ENCODE measurements at regions not wholly inside any gene's neighbourhood (a gene's known extent, or its start where the extent isn't known, plus 50 kb on each side); places are given as distances from the start of the nearest gene placed in this dataset.

DNA sequence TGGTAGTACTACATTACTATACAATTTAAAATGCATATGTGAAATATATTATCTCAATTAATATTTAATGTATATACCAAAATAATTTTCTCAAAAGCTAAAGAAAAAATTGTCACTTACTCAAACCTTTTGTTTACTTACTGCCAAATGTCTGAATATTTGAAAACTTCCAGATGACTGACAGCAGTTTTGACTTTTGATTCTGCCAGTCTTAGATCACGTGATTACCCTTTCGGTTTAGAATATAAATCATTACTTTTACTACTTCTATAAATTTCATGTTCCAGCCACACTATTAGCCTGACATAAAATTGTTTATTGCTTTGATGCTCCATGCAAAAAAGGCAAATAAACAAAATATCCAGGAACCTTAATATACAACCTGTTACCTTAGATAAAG is 680.7 kb upstream of the ID4 start:
- DNase-seq (ENCODE audit: insufficient read length, low spot score) (no peak), FAIRE-seq (no peak)
- TF ChIP-seq POLR2AphosphoS5 (IDR thresholded peaks at IDR 0.05; ENCODE audit: low read depth, low read length): no peak
- no peak for TF ChIP-seq SPI1 (IDR thresholded peaks at IDR 0.05; ENCODE audit: low read depth, low read length)
- TF ChIP-seq PAX5 (IDR thresholded peaks at IDR 0.05; ENCODE audit: insufficient read depth, low read length, severe bottlenecking): no peak
- no peak for TF ChIP-seq POU2F2 (IDR thresholded peaks at IDR 0.05; ENCODE audit: low read depth, low read length)
- TF ChIP-seq POLR2A (IDR thresholded peaks at IDR 0.05; ENCODE audit: low read depth, low read length): no peak
- TF ChIP-seq TAF1 (IDR thresholded peaks at IDR 0.05; ENCODE audit: low read depth, low read length): no peak

DNA sequence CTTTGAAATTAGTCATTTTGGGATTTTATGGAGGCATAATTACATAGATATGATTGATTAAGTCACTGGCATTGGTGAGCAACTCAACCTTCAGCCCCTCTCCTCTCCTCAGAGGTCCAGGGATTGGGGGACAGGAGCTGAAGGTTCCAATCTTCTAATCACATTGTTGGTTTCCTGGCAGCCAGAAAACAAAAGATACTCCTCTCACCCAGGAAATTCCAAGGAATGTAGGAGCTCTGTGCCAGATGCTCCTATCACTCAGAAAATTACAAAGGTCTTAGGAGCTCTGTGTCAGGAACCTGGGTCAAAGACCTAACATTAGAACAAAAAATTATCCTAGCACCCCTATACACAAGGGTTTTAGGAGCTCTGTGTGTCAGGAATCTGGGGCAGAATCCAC is 679.7 kb upstream of the ID4 start:
- FAIRE-seq: no peak
- DNase-seq (ENCODE audit: insufficient read length, low spot score): no peak
- TF ChIP-seq POU2F2 (IDR thresholded peaks at IDR 0.05; ENCODE audit: low read depth, low read length): no peak
- TF ChIP-seq PAX5 (IDR thresholded peaks at IDR 0.05; ENCODE audit: insufficient read depth, low read length, severe bottlenecking): no peak
- TF ChIP-seq TAF1 (IDR thresholded peaks at IDR 0.05; ENCODE audit: low read depth, low read length): no peak
- TF ChIP-seq SPI1 (IDR thresholded peaks at IDR 0.05; ENCODE audit: low read depth, low read length): no peak
- TF ChIP-seq POLR2AphosphoS5 (IDR thresholded peaks at IDR 0.05; ENCODE audit: low read depth, low read length): no peak

DNA sequence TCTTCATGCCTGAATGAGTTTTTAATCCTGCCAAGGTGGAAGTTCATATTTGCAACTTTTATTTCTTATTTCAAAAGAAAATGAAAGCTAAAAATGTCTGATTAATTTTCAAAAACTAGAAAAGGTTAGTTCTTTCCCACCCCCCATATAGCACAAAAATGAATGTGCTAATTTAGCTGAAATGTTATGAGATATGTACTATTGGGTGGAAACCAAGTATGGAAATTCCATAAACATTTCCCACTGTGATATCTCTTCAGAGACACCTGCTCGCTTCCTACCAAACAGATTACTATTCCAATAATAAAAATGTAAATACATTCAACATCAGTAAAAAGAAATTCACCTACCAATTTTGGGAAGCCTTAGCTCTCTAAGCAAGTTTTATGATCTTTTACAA is 678.6 kb upstream of the ID4 start:
- DNase-seq (ENCODE audit: insufficient read length, low spot score) (no peak), FAIRE-seq (no peak)
- TF ChIP-seq SPI1 (IDR thresholded peaks at IDR 0.05; ENCODE audit: low read depth, low read length) (no peak), POU2F2 (IDR thresholded peaks at IDR 0.05; ENCODE audit: low read depth, low read length) (no peak), TAF1 (IDR thresholded peaks at IDR 0.05; ENCODE audit: low read depth, low read length) (no peak), PAX5 (IDR thresholded peaks at IDR 0.05; ENCODE audit: insufficient read depth, low read length, severe bottlenecking) (no peak), POLR2AphosphoS5 (IDR thresholded peaks at IDR 0.05; ENCODE audit: low read depth, low read length) (no peak), POLR2A (IDR thresholded peaks at IDR 0.05; ENCODE audit: low read depth, low read length) (no peak)

DNA sequence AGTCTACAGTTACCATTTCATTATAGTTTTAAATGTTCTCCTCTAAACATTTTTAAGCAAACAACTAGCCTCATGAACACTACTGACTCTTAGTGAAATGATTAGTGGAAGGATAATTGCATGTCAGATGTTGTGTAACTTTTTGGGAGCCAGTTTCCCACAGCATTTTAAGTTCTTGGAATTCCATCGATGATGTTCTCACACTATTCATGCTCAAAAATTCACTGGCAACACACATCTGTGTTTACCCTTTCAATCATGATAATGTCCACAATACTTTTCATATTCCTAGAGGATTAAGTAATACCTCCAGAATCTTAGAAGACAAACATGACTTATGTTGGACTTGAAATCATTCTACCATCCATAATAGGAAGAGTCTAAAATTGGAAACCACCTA is 678.1 kb upstream of the ID4 start:
- FAIRE-seq (no peak), DNase-seq (ENCODE audit: insufficient read length, low spot score) (no peak)
- no peak for TF ChIP-seq PAX5 (IDR thresholded peaks at IDR 0.05; ENCODE audit: insufficient read depth, low read length, severe bottlenecking)
- no peak for TF ChIP-seq POLR2A (IDR thresholded peaks at IDR 0.05; ENCODE audit: low read depth, low read length)
- TF ChIP-seq POLR2AphosphoS5 (IDR thresholded peaks at IDR 0.05; ENCODE audit: low read depth, low read length): no peak
- no peak for TF ChIP-seq POU2F2 (IDR thresholded peaks at IDR 0.05; ENCODE audit: low read depth, low read length)
- TF ChIP-seq TAF1 (IDR thresholded peaks at IDR 0.05; ENCODE audit: low read depth, low read length): no peak
- no peak for TF ChIP-seq SPI1 (IDR thresholded peaks at IDR 0.05; ENCODE audit: low read depth, low read length)

DNA sequence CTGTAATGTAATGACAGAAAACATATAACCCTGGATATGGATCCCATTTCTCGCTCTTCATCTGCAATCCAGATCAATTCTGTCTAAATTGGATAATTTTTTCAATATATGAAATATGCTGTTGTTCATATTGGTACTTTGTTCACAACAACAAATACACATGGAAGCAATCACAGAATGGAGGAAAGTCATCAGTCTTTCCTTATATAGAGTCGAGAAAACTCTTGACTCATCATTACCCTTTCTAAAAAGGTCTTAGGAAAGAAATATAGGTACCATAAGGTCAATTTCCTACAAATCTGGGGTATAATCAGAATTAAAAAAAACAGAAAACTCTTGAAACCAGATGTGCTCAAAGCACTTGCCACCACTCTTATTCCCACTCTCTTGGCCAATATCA is 677.6 kb upstream of the ID4 start:
- no peak for FAIRE-seq

DNA sequence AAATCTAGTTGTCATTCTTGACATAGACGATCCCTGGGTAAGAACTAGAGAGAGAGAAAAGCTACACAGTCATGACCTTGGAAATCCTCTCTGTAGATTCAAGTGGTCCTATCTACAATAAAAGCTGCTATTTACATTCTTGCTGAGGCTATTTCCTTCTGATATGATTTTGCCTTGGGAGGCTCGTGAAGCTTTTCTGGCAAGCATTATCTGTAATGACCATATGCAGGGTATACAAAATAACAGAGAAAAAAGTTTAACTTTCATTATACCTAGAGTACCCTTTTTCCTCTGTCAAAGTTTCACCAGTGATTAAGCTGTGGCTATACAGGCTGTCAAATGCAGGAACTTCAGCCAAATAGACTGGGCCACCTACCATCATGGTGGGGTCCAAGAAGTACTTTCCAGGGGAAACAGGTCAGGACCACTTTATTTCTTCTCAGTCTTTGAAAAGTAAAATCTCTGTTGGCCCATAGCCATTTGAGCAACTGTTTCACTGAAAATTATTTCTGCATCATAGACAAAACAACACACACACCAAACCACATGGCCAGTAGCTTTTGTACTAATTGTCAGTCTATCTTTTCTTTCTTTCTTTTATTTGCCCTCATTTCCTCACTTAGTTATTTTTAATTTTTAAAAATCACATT is 677.0 kb upstream of the ID4 start:
- DNase-seq (ENCODE audit: insufficient read length, low spot score) (no peak), FAIRE-seq (no peak)
- TF ChIP-seq TAF1 (IDR thresholded peaks at IDR 0.05; ENCODE audit: low read depth, low read length) (no peak), SPI1 (IDR thresholded peaks at IDR 0.05; ENCODE audit: low read depth, low read length) (no peak)

More for the DNA sequence above, 677.6 kb upstream of the ID4 start:
- TF ChIP-seq SPI1 (IDR thresholded peaks at IDR 0.05; ENCODE audit: low read depth, low read length) (no peak), POLR2AphosphoS5 (IDR thresholded peaks at IDR 0.05; ENCODE audit: low read depth, low read length) (no peak)
- no peak for DNase-seq (ENCODE audit: insufficient read length, low spot score)

DNA sequence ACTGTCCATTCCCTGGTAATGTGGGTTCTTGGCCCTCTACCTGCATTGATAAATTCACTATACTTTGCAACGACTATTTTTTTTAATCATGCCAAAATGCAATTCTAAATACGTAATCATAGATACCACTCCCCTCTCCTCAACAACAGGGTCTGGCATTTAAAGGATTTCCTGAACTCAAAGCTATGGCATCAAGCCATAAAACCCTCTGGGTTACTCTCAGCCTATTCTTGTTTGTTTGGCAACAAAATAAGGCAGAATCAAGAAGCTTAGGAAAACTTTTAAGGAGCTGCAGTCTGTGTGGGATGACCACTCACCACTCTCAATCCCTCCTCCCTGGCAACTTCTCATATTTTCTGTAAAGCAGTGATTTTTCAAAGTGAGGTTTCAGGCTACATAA is 669.9 kb upstream of the ID4 start:
- DNase-seq (ENCODE audit: insufficient read length, low spot score) (no peak), FAIRE-seq (no peak)
- TF ChIP-seq POLR2AphosphoS5 (IDR thresholded peaks at IDR 0.05; ENCODE audit: low read depth, low read length) (no peak), POLR2A (IDR thresholded peaks at IDR 0.05; ENCODE audit: low read depth, low read length) (no peak), PAX5 (IDR thresholded peaks at IDR 0.05; ENCODE audit: insufficient read depth, low read length, severe bottlenecking) (no peak), SPI1 (IDR thresholded peaks at IDR 0.05; ENCODE audit: low read depth, low read length) (no peak), POU2F2 (IDR thresholded peaks at IDR 0.05; ENCODE audit: low read depth, low read length) (no peak)

DNA sequence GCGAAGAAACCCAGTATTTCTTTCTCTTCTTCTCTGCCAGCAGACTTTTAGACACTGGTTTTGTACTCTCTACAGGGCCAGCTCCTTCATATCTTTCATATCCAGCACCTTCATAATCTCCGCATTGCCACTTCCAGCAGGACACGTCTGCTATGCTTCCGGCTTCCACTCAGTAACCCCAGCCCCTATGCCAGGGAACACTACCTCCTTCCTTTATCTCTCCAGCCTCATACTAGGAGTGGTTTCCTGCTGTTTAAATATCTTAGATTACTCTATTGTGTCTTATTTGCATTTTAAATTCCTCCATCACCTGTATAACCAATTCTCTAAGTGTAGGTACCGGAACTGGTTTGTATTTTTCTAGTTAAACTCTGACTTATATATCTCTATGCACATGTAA is 667.8 kb upstream of the ID4 start:
- FAIRE-seq: no peak
- no peak for TF ChIP-seq PAX5 (IDR thresholded peaks at IDR 0.05; ENCODE audit: insufficient read depth, low read length, severe bottlenecking)
- TF ChIP-seq POLR2A (IDR thresholded peaks at IDR 0.05; ENCODE audit: low read depth, low read length): no peak
- no peak for TF ChIP-seq TAF1 (IDR thresholded peaks at IDR 0.05; ENCODE audit: low read depth, low read length)
- no peak for TF ChIP-seq POU2F2 (IDR thresholded peaks at IDR 0.05; ENCODE audit: low read depth, low read length)
- no peak for TF ChIP-seq SPI1 (IDR thresholded peaks at IDR 0.05; ENCODE audit: low read depth, low read length)
- no peak for TF ChIP-seq POLR2AphosphoS5 (IDR thresholded peaks at IDR 0.05; ENCODE audit: low read depth, low read length)
- DNase-seq (ENCODE audit: insufficient read length, low spot score): no peak

DNA sequence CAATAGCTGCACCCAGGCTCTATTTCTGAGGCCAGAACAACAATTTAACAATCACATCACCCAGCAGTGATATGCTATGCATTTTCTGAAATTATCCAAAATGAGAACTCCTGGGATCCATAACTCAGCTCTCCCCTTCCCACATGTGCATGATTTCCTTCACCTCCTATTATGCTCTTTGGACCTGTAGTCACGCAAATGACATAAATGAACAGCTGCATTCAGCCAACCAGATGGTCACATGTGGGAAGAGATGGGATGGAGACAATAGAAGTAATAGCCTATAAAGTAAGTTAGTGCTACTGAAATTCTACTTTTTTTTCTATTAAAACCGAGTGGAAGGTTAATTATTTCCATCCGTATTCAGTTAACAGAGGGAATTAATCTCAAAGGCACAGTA is 662.1 kb upstream of the ID4 start:
- DNase-seq (ENCODE audit: insufficient read length, low spot score): no peak
- TF ChIP-seq POLR2AphosphoS5 (IDR thresholded peaks at IDR 0.05; ENCODE audit: low read depth, low read length) (no peak), PAX5 (IDR thresholded peaks at IDR 0.05; ENCODE audit: insufficient read depth, low read length, severe bottlenecking) (no peak), POLR2A (IDR thresholded peaks at IDR 0.05; ENCODE audit: low read depth, low read length) (no peak), TAF1 (IDR thresholded peaks at IDR 0.05; ENCODE audit: low read depth, low read length) (no peak), POU2F2 (IDR thresholded peaks at IDR 0.05; ENCODE audit: low read depth, low read length) (no peak), SPI1 (IDR thresholded peaks at IDR 0.05; ENCODE audit: low read depth, low read length) (no peak)
- FAIRE-seq: no peak

DNA sequence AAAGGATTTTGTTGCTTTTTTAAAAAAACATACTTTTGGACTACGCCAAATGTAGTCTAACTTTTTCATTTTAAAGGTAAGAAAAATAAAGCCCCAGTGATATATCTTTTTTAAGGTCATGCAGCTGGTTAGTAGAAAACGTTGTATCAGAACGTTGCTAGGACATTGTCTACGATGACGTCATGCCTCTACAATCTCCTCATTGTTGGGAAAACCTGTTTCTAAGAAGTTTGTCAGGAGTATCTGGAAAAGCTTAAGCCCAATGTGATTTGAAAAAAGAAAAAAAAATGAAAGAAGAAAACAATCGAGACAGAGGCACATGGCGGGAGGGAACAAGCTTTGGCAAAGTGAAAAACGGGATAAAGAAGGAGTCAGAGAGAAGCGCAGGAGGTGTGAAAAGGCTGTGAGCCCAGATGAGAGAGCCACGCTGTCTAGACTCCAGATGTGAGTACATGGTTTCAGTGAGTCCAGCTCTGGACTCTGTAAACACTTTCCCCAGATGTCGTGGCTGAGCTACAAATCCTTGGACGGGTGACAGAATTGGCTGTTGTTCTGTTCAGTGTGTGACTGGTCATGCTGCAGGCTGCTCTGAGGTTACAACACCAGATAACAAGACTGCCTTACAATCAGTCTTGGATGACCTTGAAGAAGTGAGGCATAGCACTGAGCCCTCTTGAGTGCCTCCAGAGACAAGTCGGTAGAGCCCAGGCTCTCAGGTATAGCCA is 656.7 kb upstream of the ID4 start:
- no peak for FAIRE-seq
- TF ChIP-seq PAX5 (IDR thresholded peaks at IDR 0.05; ENCODE audit: insufficient read depth, low read length, severe bottlenecking) (no peak), TAF1 (IDR thresholded peaks at IDR 0.05; ENCODE audit: low read depth, low read length) (no peak), POU2F2 (IDR thresholded peaks at IDR 0.05; ENCODE audit: low read depth, low read length) (no peak), POLR2A (IDR thresholded peaks at IDR 0.05; ENCODE audit: low read depth, low read length) (no peak), SPI1 (IDR thresholded peaks at IDR 0.05; ENCODE audit: low read depth, low read length) (no peak), POLR2AphosphoS5 (IDR thresholded peaks at IDR 0.05; ENCODE audit: low read depth, low read length) (no peak)

More for the DNA sequence above, 656.7 kb upstream of the ID4 start:
- no peak for DNase-seq (ENCODE audit: insufficient read length, low spot score)
